SIG-M5 (cell line): ENCODE measurements at regions not wholly inside any gene's neighbourhood (a gene's known extent, or its start where the extent isn't known, plus 50 kb on each side); places are given as distances from the start of the nearest gene placed in this dataset.

Experiments used
- DNase-seq: peaks from one replicate; lab custom pipeline; 2025; lab: John Stamatoyannopoulos, UW

DNA sequence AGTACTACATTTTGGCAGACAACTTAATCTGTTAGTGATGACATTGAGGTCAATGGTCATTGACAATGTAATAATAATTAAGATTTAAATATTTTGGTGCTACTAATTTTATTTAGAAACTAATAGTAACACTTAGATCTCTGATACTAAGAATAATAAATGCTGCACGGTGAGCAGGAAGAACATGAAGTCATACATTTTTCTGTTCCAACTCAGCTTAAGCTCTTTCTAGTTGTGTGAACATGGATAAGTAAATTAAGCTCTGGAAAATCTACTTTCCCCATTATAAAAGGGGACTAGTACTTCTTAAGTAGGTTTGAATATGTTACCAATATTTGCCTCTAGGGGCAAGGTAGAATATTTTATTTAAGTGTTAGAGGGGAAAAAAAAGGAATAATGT lies 65.9 kb upstream of the MEOX2 start:
- no peak for DNase-seq

DNA sequence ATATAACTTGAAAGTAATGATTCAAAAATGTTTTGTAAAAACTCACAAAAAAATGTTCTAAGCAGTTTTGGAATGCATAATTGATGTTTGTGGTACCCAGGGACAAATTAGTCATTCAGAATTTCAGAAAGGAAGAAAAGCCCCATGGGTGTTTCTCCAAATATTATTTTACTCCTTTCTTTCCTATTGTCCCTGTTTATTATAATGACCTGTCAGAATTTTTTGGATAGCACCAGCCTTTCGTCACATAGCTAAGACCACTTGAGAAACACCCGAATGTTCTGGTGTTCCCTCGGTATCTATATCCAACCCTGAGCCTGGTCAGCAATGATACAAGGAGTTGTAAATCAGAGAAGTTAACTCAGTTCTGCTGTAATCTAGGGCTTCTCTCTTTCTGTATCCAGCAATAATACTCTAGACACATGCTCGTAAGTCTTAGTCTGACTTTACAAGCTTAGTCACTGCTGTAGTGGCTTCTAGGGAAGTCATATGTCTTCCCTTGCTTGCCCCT lies 64.8 kb upstream of the MEOX2 start:
- no peak for DNase-seq

DNA sequence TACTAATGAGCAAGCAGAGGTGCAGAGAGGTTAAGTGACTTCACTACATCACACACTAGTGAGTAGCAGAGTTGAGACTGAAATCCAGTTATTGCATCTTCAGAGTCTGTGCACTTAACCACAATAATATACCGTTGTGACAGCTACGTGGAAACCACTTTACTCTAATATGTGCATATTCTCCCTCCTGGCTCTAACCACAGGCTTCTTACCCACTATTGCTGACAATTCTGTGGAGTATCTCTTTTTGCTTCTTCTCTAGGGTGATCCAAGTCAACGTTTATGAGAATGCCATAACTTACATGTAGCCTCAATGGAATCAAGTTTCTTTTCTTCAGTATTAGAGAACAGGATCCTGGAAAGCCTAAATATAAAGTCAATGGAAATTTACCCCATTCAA lies 64.2 kb upstream of the MEOX2 start:
- no peak for DNase-seq

GRCh38 chr7:15749631-15750030 lies 63.1 kb upstream of the MEOX2 start:
- no peak for DNase-seq

GRCh38 chr7:15747712-15748111 lies 61.2 kb upstream of the MEOX2 start:
- DNase-seq = no peak

- no peak for DNase-seq
Observed at GRCh38 chr7:15747301-15747700, 60.8 kb upstream of the MEOX2 start.

DNA sequence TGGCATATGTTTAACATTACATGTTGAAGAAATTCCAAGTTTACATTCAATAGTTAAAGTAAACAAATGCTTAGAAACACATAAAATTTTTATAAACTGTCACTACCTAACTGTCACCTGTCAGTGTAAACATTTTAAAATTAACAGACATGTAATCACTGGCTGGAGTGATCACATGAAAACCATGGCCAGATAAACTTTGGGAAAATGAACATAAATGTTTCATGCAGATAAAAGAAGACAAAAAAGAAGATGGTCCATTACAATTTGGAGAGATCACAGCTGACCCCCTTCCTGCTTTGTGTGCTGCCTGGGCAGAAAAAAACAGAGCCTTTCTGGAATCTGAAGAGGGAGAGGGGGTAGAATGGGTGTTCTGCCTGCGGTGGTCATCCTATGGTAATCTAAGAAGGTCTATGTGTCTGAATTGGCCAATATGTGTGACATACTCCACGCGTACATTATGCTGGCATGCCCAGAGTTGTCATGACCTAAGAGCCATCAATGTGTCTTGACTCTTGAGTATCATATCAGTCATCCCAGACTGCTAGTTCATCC lies 57.5 kb upstream of the MEOX2 start:
- DNase-seq = no peak

DNA sequence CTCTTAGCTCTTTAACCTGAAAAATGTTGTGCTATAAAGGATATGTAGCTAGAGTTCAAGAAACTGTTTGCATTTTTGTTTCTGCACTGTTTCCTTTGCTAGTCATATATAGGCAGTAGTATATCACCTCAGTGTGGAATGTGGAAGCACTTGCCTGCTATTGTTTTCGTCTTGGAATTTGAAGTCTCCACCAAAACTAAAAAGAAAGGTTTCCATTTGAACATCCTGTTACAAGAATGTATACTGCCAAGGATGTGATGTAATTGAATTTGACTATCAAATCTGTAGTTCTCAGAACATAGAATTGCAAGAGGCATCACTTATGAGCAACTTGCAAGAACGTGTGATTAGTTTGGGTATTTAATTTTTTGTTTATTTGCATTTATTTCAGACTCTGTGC lies 51.1 kb upstream of the MEOX2 start:
- DNase-seq = no peak
